ENCODE measurements at regions not wholly inside any gene's neighbourhood (a gene's known extent, or its start where the extent isn't known, plus 50 kb on each side); places are given as distances from the start of the nearest gene placed in this dataset.
"Not testable (repeated sequence)": the region's sequence is repeated elsewhere in the genome, so short reads cannot be mapped to it uniquely, and the experiment has no call there.

GRCh38 chr5:115435065-115435777 is 109.4 kb downstream of the FEM1C start:
- Mint-ChIP-seq H3K4me3 (no peak overlapping the region), H3K27me3 (peaks cover 11% of the 10 kb centered on the region), H3K27ac (no peak overlapping the region), H3K36me3 (no peaks in the 10 kb centered on the region), H3K4me1 (ENCODE audit: low read depth) (no peaks in the 10 kb centered on the region), H3K9me3 (peaks cover 7% of the 10 kb centered on the region)
- ChIA-PET POLR2A (no interaction called here), CTCF (no interaction called here)
- DNase-seq, result no peak
- intact Hi-C loops (cut with micrococcal nuclease), result no loop called here

DNA sequence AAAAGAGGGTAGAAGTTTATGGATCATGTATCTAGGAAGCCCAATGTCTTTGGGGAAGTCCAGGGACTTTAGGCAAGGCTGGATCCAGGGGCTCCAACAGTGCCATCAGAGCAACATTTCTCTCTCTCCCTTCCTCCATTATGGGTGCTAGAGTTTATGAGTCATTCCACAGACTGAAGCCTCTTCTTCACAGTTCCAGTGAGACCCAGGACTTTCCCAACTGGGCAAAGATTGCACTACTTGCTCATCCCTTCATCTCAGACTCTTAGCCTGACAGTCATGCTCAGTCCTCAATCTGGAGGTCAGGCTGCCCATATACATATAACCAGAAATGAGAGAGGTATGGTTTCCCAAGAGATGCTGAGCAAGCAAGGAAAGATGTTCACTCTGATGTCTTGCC is 110.7 kb downstream of the FEM1C start:
- no peak for DNase-seq
- ChIA-PET CTCF (no interaction called here), POLR2A (no interaction called here)
- no peak overlapping the region for H3K27ac Mint-ChIP-seq
- H3K9me3 Mint-ChIP-seq, result no peaks in the 10 kb centered on the region
- H3K36me3 Mint-ChIP-seq, result no peaks in the 10 kb centered on the region
- H3K27me3 Mint-ChIP-seq, result peaks cover 11% of the 10 kb centered on the region
- H3K4me3 Mint-ChIP-seq, result no peak overlapping the region
- no peaks in the 10 kb centered on the region for H3K4me1 Mint-ChIP-seq (ENCODE audit: low read depth)
- intact Hi-C loops (cut with micrococcal nuclease), result no loop called here

- H3K9me3 Mint-ChIP-seq, result no peaks in the 10 kb centered on the region
- POLR2A ChIA-PET, result no interaction called here
- DNase-seq, result no peak
- intact Hi-C loops (cut with micrococcal nuclease), result no loop called here
- H3K4me3 Mint-ChIP-seq, result no peak overlapping the region
- no peaks in the 10 kb centered on the region for H3K4me1 Mint-ChIP-seq (ENCODE audit: low read depth)
- peaks cover 13% of the 10 kb centered on the region for H3K27me3 Mint-ChIP-seq
- CTCF ChIA-PET, result interaction anchor here (1.8 kb wide), 1 partner anchor 124 kb away, joined by 4 read pairs; no protein-coding TSS in a partner anchor
- H3K36me3 Mint-ChIP-seq, result no peaks in the 10 kb centered on the region
- no peak overlapping the region for H3K27ac Mint-ChIP-seq
Measured at GRCh38 chr5:115432691-115433090, 111.9 kb downstream of the FEM1C start.

GRCh38 chr5:115431116-115431515 is 113.5 kb downstream of the FEM1C start:
- Mint-ChIP-seq H3K27me3 (peaks cover 14% of the 10 kb centered on the region), H3K27ac (no peak overlapping the region), H3K36me3 (no peaks in the 10 kb centered on the region), H3K9me3 (no peaks in the 10 kb centered on the region), H3K4me1 (ENCODE audit: low read depth) (no peaks in the 10 kb centered on the region), H3K4me3 (no peak overlapping the region)
- intact Hi-C loops (cut with micrococcal nuclease), result no loop called here
- DNase-seq, result no peak
- POLR2A ChIA-PET, result no interaction called here
- CTCF ChIA-PET, result interaction anchor here (1.8 kb wide), 1 partner anchor 122 kb away, joined by 4 read pairs; no protein-coding TSS in a partner anchor

- H3K9me3 Mint-ChIP-seq, result no peaks in the 10 kb centered on the region
- H3K36me3 Mint-ChIP-seq, result no peaks in the 10 kb centered on the region
- POLR2A ChIA-PET, result no interaction called here
- CTCF ChIA-PET, result no interaction called here
- intact Hi-C loops (cut with micrococcal nuclease), result no loop called here
- H3K27ac Mint-ChIP-seq, result no peak overlapping the region
- H3K27me3 Mint-ChIP-seq, result peaks cover 14% of the 10 kb centered on the region
- no peak overlapping the region for H3K4me3 Mint-ChIP-seq
- no peaks in the 10 kb centered on the region for H3K4me1 Mint-ChIP-seq (ENCODE audit: low read depth)
- DNase-seq, result no peak
Measured at GRCh38 chr5:115430374-115430773, 114.2 kb downstream of the FEM1C start.

- Mint-ChIP-seq H3K27me3 (peaks cover 14% of the 10 kb centered on the region), H3K9me3 (no peaks in the 10 kb centered on the region), H3K36me3 (no peaks in the 10 kb centered on the region), H3K27ac (no peak overlapping the region), H3K4me1 (ENCODE audit: low read depth) (no peaks in the 10 kb centered on the region), H3K4me3 (no peak overlapping the region)
- no peak for DNase-seq
- ChIA-PET CTCF (no interaction called here), POLR2A (no interaction called here)
- intact Hi-C loops (cut with micrococcal nuclease), result no loop called here
Measured at GRCh38 chr5:115429345-115429940, 115.1 kb downstream of the FEM1C start.

DNA sequence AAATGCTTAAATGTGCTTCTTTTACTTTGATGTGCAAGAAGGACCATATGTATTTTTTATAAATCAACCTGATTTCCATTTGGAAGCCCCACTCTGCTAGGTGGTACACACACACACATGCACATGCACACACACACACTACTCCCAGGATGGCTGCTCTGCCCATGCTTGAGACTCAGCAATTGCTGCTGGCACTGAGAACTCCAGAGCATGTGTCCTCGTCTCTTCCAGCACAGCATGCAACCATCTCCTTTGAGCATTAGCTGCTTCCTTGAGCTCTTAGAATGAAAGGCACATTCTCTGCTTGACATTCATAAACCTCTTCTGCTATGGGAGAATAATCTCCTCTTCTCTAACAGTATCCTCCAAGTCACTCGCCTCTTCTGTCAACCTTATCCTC is 115.9 kb downstream of the FEM1C start:
- DNase-seq, result no peak
- CTCF ChIA-PET, result no interaction called here
- Mint-ChIP-seq H3K9me3 (no peaks in the 10 kb centered on the region), H3K36me3 (no peaks in the 10 kb centered on the region), H3K4me3 (no peak overlapping the region), H3K27ac (no peak overlapping the region), H3K4me1 (ENCODE audit: low read depth) (no peaks in the 10 kb centered on the region), H3K27me3 (peaks cover 11% of the 10 kb centered on the region)
- POLR2A ChIA-PET, result no interaction called here
- intact Hi-C loops (cut with micrococcal nuclease), result no loop called here

DNA sequence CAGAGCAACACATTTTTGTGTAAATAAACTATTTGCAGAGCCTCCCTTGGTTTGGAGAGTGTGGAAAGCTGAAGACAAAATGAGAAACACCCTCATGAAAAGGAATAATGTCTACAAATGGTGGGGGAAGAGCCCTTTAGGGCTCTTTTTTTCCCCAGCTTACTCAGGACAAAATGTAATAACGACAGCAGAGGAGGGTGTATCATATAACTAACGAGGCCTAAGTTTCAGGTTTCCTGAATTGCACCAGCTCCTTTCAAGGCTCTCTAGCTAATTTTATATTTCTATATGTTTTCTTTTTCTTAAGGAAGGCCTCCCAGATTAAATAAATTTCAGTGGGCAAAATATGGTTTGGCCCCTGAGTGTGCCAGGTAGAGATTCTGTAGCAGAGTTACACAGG is 116.3 kb downstream of the FEM1C start:
- ChIA-PET CTCF (no interaction called here), POLR2A (no interaction called here)
- Mint-ChIP-seq H3K27me3 (peaks cover 6% of the 10 kb centered on the region), H3K4me1 (ENCODE audit: low read depth) (no peaks in the 10 kb centered on the region), H3K27ac (no peak overlapping the region), H3K4me3 (no peak overlapping the region), H3K36me3 (no peaks in the 10 kb centered on the region), H3K9me3 (no peaks in the 10 kb centered on the region)
- intact Hi-C loops (cut with micrococcal nuclease), result no loop called here
- no peak for DNase-seq

GRCh38 chr5:115424446-115424845 is 120.1 kb downstream of the FEM1C start:
- H3K4me3 Mint-ChIP-seq, result no peak overlapping the region
- POLR2A ChIA-PET, result no interaction called here
- H3K27ac Mint-ChIP-seq, result no peak overlapping the region
- intact Hi-C loops (cut with micrococcal nuclease), result no loop called here
- DNase-seq, result no peak
- H3K4me1 Mint-ChIP-seq (ENCODE audit: low read depth), result no peaks in the 10 kb centered on the region
- H3K27me3 Mint-ChIP-seq, result peaks cover 6% of the 10 kb centered on the region
- H3K9me3 Mint-ChIP-seq, result peaks cover 2% of the 10 kb centered on the region
- CTCF ChIA-PET, result no interaction called here
- no peaks in the 10 kb centered on the region for H3K36me3 Mint-ChIP-seq

DNA sequence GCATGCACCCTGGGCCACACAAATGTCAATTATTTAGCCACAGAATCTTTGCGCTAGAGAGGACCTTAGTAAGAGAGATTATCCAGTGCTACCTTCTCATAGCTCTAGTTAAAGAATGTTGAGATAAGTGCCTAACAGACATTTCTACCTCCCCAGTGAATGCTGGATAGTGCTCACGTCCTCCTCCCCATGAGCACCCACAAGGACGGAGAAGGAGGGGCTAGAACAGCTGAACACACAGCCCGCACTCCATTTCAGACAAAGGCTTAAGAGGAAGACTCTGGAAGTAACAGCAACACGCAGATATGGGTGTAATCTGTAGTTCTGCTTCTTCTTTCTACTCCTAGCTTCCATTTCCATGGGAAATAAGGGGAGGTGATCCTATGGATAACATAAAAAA is 120.5 kb downstream of the FEM1C start:
- no peaks in the 10 kb centered on the region for H3K36me3 Mint-ChIP-seq
- no peaks in the 10 kb centered on the region for H3K4me1 Mint-ChIP-seq (ENCODE audit: low read depth)
- peaks cover 2% of the 10 kb centered on the region for H3K9me3 Mint-ChIP-seq
- ChIA-PET CTCF (no interaction called here), POLR2A (no interaction called here)
- intact Hi-C loops (cut with micrococcal nuclease), result no loop called here
- H3K4me3 Mint-ChIP-seq, result no peak overlapping the region
- H3K27ac Mint-ChIP-seq, result no peak overlapping the region
- peaks cover 7% of the 10 kb centered on the region for H3K27me3 Mint-ChIP-seq
- no peak for DNase-seq

DNA sequence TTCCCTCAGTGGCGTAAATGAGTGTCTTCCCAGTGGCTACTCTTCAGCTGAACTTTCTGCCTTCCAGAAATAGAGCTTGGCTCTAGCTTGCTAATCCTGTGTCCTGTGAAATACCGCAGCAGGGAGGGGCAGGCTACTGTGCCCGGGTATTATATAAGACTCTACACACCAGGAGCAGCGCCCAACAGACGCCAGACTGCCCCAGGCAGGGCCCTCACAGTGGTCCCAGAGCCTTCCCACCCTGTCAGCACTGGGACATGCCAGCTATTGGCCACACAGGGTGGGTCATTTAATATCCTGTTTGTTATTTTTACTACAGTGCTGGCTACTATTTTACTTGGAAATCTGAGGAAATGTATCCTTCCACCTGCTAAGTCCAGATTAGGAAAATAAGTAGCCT is 121.0 kb downstream of the FEM1C start:
- H3K9me3 Mint-ChIP-seq, result peaks cover 2% of the 10 kb centered on the region
- ChIA-PET POLR2A (no interaction called here), CTCF (no interaction called here)
- no peak overlapping the region for H3K4me3 Mint-ChIP-seq
- H3K27ac Mint-ChIP-seq, result no peak overlapping the region
- intact Hi-C loops (cut with micrococcal nuclease), result no loop called here
- H3K4me1 Mint-ChIP-seq (ENCODE audit: low read depth), result no peaks in the 10 kb centered on the region
- no peaks in the 10 kb centered on the region for H3K36me3 Mint-ChIP-seq
- peaks cover 11% of the 10 kb centered on the region for H3K27me3 Mint-ChIP-seq
- DNase-seq, result no peak

- intact Hi-C loops (cut with micrococcal nuclease), result no loop called here
- ChIA-PET CTCF (no interaction called here), POLR2A (no interaction called here)
- H3K4me3 Mint-ChIP-seq, result no peak overlapping the region
- DNase-seq, result no peak
- no peaks in the 10 kb centered on the region for H3K4me1 Mint-ChIP-seq (ENCODE audit: low read depth)
- H3K27ac Mint-ChIP-seq, result no peak overlapping the region
- H3K27me3 Mint-ChIP-seq, result peaks cover 11% of the 10 kb centered on the region
- H3K9me3 Mint-ChIP-seq, result peaks cover 2% of the 10 kb centered on the region
- H3K36me3 Mint-ChIP-seq, result no peaks in the 10 kb centered on the region
Measured at GRCh38 chr5:115423051-115423450, 121.5 kb downstream of the FEM1C start.

DNA sequence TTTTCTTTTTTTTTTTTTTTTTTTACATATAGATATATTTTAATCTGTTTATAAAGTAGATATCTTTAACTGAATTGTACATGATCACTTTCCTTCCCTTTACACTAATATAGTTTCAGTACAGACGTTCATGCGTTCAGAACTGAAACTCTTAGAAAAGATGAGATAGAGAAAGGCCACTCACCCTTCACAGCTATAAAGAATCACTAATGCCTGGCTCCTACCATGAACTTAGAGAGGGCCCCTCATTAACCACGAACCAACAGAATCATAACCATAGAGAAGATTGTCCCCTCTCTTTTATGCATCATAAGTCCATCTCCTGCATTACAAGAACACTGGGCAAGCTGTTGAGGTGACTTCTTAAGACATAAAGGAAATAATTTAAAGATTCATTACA is 123.8 kb downstream of the FEM1C start:
- H3K4me3 Mint-ChIP-seq; H3K27ac Mint-ChIP-seq; H3K4me1 Mint-ChIP-seq (ENCODE audit: low read depth); intact Hi-C loops (cut with micrococcal nuclease); CTCF ChIA-PET; H3K27me3 Mint-ChIP-seq; DNase-seq; H3K36me3 Mint-ChIP-seq; H3K9me3 Mint-ChIP-seq; POLR2A ChIA-PET: not testable (repeated sequence)
